ENCODE measurements at regions not wholly inside any gene's neighbourhood (a gene's known extent, or its start where the extent isn't known, plus 50 kb on each side); places are given as distances from the start of the nearest gene placed in this dataset.

DNA sequence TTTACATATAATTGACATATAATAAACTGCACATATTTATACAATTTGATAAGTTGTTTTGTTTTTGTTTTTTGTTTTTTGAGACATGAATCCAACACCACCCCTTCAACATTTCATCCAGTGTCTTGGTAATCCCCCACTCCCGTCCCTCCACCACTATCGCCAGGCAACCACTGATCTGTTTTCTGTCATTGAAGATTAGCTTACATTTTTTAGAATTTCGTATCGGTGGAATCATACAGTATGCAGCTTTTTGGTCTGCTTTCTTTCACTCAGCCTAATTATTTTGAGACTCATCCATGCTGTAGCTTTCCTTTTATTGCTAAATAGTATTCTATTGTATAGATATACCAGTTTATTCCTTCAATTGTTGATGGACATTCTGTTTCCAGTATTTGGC, 94.1 kb upstream of the FRY start (continued):
- TF ChIP-seq, protein P1, sequence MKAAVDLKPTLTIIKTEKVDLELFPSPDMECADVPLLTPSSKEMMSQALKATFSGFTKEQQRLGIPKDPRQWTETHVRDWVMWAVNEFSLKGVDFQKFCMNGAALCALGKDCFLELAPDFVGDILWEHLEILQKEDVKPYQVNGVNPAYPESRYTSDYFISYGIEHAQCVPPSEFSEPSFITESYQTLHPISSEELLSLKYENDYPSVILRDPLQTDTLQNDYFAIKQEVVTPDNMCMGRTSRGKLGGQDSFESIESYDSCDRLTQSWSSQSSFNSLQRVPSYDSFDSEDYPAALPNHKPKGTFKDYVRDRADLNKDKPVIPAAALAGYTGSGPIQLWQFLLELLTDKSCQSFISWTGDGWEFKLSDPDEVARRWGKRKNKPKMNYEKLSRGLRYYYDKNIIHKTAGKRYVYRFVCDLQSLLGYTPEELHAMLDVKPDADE (IDR thresholded peaks at IDR 0.05) = no peak
- TF ChIP-seq ZNF331 (CRISPR knock-in tag; IDR thresholded peaks at IDR 0.05; ENCODE audit: low read depth) (no peak), JUNB (IDR thresholded peaks at IDR 0.05; ENCODE audit: unreplicated experiment) (no peak), ZNF114 (CRISPR knock-in tag; IDR thresholded peaks at IDR 0.05) (no peak), NANOG (IDR thresholded peaks at IDR 0.05; ENCODE audit: borderline replicate concordance) (no peak), POLR2AphosphoS5 (IDR thresholded peaks at IDR 0.05; ENCODE audit: low read depth) (no peak)
- TF ChIP-seq, protein P2, sequence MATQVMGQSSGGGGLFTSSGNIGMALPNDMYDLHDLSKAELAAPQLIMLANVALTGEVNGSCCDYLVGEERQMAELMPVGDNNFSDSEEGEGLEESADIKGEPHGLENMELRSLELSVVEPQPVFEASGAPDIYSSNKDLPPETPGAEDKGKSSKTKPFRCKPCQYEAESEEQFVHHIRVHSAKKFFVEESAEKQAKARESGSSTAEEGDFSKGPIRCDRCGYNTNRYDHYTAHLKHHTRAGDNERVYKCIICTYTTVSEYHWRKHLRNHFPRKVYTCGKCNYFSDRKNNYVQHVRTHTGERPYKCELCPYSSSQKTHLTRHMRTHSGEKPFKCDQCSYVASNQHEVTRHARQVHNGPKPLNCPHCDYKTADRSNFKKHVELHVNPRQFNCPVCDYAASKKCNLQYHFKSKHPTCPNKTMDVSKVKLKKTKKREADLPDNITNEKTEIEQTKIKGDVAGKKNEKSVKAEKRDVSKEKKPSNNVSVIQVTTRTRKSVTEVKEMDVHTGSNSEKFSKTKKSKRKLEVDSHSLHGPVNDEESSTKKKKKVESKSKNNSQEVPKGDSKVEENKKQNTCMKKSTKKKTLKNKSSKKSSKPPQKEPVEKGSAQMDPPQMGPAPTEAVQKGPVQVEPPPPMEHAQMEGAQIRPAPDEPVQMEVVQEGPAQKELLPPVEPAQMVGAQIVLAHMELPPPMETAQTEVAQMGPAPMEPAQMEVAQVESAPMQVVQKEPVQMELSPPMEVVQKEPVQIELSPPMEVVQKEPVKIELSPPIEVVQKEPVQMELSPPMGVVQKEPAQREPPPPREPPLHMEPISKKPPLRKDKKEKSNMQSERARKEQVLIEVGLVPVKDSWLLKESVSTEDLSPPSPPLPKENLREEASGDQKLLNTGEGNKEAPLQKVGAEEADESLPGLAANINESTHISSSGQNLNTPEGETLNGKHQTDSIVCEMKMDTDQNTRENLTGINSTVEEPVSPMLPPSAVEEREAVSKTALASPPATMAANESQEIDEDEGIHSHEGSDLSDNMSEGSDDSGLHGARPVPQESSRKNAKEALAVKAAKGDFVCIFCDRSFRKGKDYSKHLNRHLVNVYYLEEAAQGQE (IDR thresholded peaks at IDR 0.05; ENCODE audit: unreplicated experiment) = no peak
- TF ChIP-seq, protein P3, sequence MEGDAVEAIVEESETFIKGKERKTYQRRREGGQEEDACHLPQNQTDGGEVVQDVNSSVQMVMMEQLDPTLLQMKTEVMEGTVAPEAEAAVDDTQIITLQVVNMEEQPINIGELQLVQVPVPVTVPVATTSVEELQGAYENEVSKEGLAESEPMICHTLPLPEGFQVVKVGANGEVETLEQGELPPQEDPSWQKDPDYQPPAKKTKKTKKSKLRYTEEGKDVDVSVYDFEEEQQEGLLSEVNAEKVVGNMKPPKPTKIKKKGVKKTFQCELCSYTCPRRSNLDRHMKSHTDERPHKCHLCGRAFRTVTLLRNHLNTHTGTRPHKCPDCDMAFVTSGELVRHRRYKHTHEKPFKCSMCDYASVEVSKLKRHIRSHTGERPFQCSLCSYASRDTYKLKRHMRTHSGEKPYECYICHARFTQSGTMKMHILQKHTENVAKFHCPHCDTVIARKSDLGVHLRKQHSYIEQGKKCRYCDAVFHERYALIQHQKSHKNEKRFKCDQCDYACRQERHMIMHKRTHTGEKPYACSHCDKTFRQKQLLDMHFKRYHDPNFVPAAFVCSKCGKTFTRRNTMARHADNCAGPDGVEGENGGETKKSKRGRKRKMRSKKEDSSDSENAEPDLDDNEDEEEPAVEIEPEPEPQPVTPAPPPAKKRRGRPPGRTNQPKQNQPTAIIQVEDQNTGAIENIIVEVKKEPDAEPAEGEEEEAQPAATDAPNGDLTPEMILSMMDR (conservative IDR thresholded peaks at IDR 0.05; ENCODE audit: low read depth in 2 of 2) = no peak

DNA sequence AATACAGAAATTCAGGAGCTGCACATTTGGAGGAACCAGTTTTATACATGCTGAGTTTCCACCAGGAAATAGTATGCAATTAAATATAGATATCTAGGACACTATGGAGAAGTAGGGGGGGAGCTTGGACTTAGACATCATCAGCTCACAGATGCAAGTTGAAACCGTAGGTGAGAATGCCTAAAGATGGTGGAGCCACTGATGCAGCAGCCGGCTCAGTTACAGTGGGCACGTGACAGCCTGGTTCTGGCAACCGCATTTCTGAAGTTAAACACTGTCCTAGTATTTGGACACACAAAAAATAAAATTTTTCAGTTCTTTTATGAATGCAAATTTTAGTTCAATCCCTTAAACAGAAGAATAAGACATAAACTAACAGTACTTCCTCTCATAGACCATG, 91.5 kb upstream of the FRY start:
- Histone ChIP-seq H3K27me3 (ENCODE audit: insufficient read depth) (no peaks in the 10 kb centered on the region), H3K9me2 (ENCODE audit: insufficient read depth) (no peaks in the 10 kb centered on the region), H3K27ac (ENCODE audit: low read depth) (no peak overlapping the region), H3F3A (replicated peaks; ENCODE audit: low read depth) (no peaks in the 10 kb centered on the region), H3K36me3 (ENCODE audit: insufficient read depth) (no peaks in the 10 kb centered on the region), H3K4me2 (no peak overlapping the region), H3K79me2 (replicated peaks; ENCODE audit: insufficient read depth) (no peaks in the 10 kb centered on the region), H3K4me3 (no peak overlapping the region), H3K4me1 (ENCODE audit: insufficient read depth) (no peaks in the 10 kb centered on the region), H4K20me1 (replicated peaks; ENCODE audit: insufficient read depth) (no peaks in the 10 kb centered on the region), H2AFZ (no peak overlapping the region)
- no peak for ATAC-seq
- Mint-ChIP-seq H3K36me3 (ENCODE audit: low read depth) (no peaks in the 10 kb centered on the region), H3K27ac (no peak overlapping the region), H3K9me3 (no peaks in the 10 kb centered on the region), H3K27me3 (ENCODE audit: insufficient read depth, low read depth, poor library complexity) (no peaks in the 10 kb centered on the region), H3K4me1 (peaks cover 3% of the 10 kb centered on the region; the same call in 1 of the 3 replicates), H3K4me3 (no peak overlapping the region)
- DNase-seq (ENCODE audit: low spot score) = no peak
- TF ChIP-seq, protein P3 (conservative IDR thresholded peaks at IDR 0.05; ENCODE audit: low read depth in 2 of 2) = no peak
- TF ChIP-seq EZH2phosphoT487 (IDR thresholded peaks at IDR 0.05; ENCODE audit: unreplicated experiment) = no peak
- no peak for TF ChIP-seq ZNF331 (CRISPR knock-in tag; IDR thresholded peaks at IDR 0.05; ENCODE audit: low read depth)
- TF ChIP-seq EZH2 (IDR thresholded peaks at IDR 0.05; ENCODE audit: low read depth, unreplicated experiment) = no peak
- TF ChIP-seq STAT1 (IDR thresholded peaks at IDR 0.05; ENCODE audit: unreplicated experiment) = no peak

All from GM23338 (cell line).